Right kidney (tissue), 1 donor: ENCODE measurements at regions not wholly inside any gene's neighbourhood (a gene's known extent, or its start where the extent isn't known, plus 50 kb on each side); places are given as distances from the start of the nearest gene placed in this dataset.
A peak's percentile ranks its signal among the peaks of the same experiment; 100 is the strongest.
"Not testable (repeated sequence)": the region's sequence is repeated elsewhere in the genome, so short reads cannot be mapped to it uniquely, and the experiment has no call there.

Source experiments
- DNase-seq: peaks from one replicate; pipeline ENCODE4 v3.0.0-alpha.2; 2016

- DNase-seq: no peak
These were observed 131.1 kb downstream of the JRKL start for GRCh38 chr11:96520939-96521338.

- no peak for DNase-seq
These were observed 133.8 kb downstream of the JRKL start for GRCh38 chr11:96523656-96524055.

GRCh38 chr11:96524475-96524874 lies 134.7 kb downstream of the JRKL start:
- DNase-seq: no peak

GRCh38 chr11:96530473-96530872 lies 140.7 kb downstream of the JRKL start:
- DNase-seq: no peak

- no peak for DNase-seq
These were observed 148.3 kb downstream of the JRKL start for GRCh38 chr11:96538104-96538503.

GRCh38 chr11:96538622-96539021 lies 148.8 kb downstream of the JRKL start:
- no peak for DNase-seq

GRCh38 chr11:96540875-96541274 lies 151.1 kb downstream of the JRKL start:
- DNase-seq: no peak

- no peak for DNase-seq
These were observed 153.4 kb downstream of the JRKL start for GRCh38 chr11:96543177-96543576.

GRCh38 chr11:96545192-96545591 lies 155.4 kb downstream of the JRKL start:
- DNase-seq: not testable (repeated sequence)

- DNase-seq: no peak
These were observed 161.3 kb downstream of the JRKL start for GRCh38 chr11:96551136-96551535.

GRCh38 chr11:96554236-96554820 lies 164.5 kb downstream of the JRKL start:
- no peak for DNase-seq

GRCh38 chr11:96555826-96556225 lies 166.0 kb downstream of the JRKL start:
- DNase-seq: not testable (repeated sequence)

GRCh38 chr11:96560727-96561126 lies 170.9 kb downstream of the JRKL start:
- not testable (repeated sequence) for DNase-seq

- DNase-seq: peak; percentile 8
These were observed 177.4 kb downstream of the JRKL start for GRCh38 chr11:96567176-96567575.

GRCh38 chr11:96567667-96568066 lies 177.9 kb downstream of the JRKL start:
- no peak for DNase-seq

- no peak for DNase-seq
These were observed 186.6 kb downstream of the JRKL start for GRCh38 chr11:96576383-96576782.

GRCh38 chr11:96578379-96578778 lies 188.6 kb downstream of the JRKL start:
- no peak for DNase-seq

GRCh38 chr11:96579656-96580055 lies 189.8 kb downstream of the JRKL start:
- DNase-seq: no peak

GRCh38 chr11:96580476-96581040 lies 190.7 kb downstream of the JRKL start:
- DNase-seq: no peak

- DNase-seq: not testable (repeated sequence)
These were observed 196.4 kb downstream of the JRKL start for GRCh38 chr11:96585944-96586880.

- not testable (repeated sequence) for DNase-seq
These were observed 199.0 kb downstream of the JRKL start for GRCh38 chr11:96588793-96589192.

- DNase-seq: no peak
These were observed 205.2 kb downstream of the JRKL start for GRCh38 chr11:96595011-96595410.

GRCh38 chr11:96607864-96608558 lies 218.2 kb downstream of the JRKL start:
- no peak for DNase-seq
